Adrenal gland (tissue), 5 donors: ENCODE measurements at regions not wholly inside any gene's neighbourhood (a gene's known extent, or its start where the extent isn't known, plus 50 kb on each side); places are given as distances from the start of the nearest gene placed in this dataset.

Source experiments
- POLR2A ChIP-seq, 2 donors: fragments of 450-650 bp; IDR thresholded peaks; one replicate each; pipeline ENCODE4 v1.6.1; 2017; ENCODE audit warnings: antibody characterized with exemption in 2 of 2, mild to moderate bottlenecking in 2 of 2, moderate library complexity in 1 of 2
- TF ChIP-seq, protein P1 (sequence below), 6 experiments: fragments of 450-650 bp in 4 of 6; fragments of 200-600 bp in 2 of 6; sonication (generic) in 1 of 6; IDR thresholded peaks; 1 replicate in 5 of 6; 2 replicates in 1 of 6; pipeline versions ENCODE4 v1.5.1 to v1.8.0; 2016 to 2021; ENCODE audit warnings: antibody characterized with exemption in 6 of 6, mild to moderate bottlenecking in 2 of 6, moderate library complexity in 1 of 6
- donor health status: DM: no; HTN: no; CAD: no.

DNA sequence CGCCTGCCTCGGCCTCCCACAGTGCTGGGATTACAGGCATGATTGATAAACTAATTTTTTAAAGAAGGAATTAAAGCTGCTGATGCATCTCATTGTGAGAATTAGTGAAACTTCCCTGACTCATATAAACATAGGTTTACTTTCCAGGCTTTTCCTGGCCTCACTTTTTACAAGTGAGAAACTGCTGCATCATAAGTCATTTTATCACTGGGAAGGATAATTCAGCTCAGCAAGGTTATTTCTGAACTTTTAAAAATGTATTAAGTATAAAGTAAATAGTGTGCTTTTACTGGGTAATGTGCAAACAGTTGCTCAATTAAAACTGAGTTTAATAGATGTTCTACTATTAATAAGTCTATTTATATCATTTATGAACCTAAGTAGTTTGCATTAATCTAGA lies 1130.3 kb upstream of the CDH2 start:
- TF ChIP-seq, protein P1, sequence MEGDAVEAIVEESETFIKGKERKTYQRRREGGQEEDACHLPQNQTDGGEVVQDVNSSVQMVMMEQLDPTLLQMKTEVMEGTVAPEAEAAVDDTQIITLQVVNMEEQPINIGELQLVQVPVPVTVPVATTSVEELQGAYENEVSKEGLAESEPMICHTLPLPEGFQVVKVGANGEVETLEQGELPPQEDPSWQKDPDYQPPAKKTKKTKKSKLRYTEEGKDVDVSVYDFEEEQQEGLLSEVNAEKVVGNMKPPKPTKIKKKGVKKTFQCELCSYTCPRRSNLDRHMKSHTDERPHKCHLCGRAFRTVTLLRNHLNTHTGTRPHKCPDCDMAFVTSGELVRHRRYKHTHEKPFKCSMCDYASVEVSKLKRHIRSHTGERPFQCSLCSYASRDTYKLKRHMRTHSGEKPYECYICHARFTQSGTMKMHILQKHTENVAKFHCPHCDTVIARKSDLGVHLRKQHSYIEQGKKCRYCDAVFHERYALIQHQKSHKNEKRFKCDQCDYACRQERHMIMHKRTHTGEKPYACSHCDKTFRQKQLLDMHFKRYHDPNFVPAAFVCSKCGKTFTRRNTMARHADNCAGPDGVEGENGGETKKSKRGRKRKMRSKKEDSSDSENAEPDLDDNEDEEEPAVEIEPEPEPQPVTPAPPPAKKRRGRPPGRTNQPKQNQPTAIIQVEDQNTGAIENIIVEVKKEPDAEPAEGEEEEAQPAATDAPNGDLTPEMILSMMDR (IDR thresholded peaks at IDR 0.05) = no peak
- no peak for TF ChIP-seq POLR2A (IDR thresholded peaks at IDR 0.05)
